HEK293 (cell line): ENCODE measurements at regions not wholly inside any gene's neighbourhood (a gene's known extent, or its start where the extent isn't known, plus 50 kb on each side); places are given as distances from the start of the nearest gene placed in this dataset.

Source experiments
- CTCF ChIP-seq: fragments of 450-650 bp; formaldehyde crosslinking; IDR thresholded peaks from 2 replicates; pipeline ENCODE4 v1.5.1; 2016; ENCODE audit warnings: missing biosample characterization, missing genetic modification characterization
- ELK4 ChIP-seq: IDR thresholded peaks from 2 replicates; pipeline ENCODE4 v1.6.1; 2011; ENCODE audit warnings: mild to moderate bottlenecking, low read depth, low read length, borderline replicate concordance
- KLF17 ChIP-seq: fragments of 450-650 bp; formaldehyde crosslinking; IDR thresholded peaks from 2 replicates; pipeline ENCODE4 v1.5.1; 2016; ENCODE audit warnings: missing biosample characterization, missing genetic modification characterization
- PBX3 ChIP-seq: sonication (generic); formaldehyde crosslinking; IDR thresholded peaks from 2 replicates; pipeline ENCODE4 v1.8.1; 2022; ENCODE audit warnings: mild to moderate bottlenecking, moderate library complexity, missing genetic modification reagents
- ZFP69B ChIP-seq: fragments of 450-650 bp; formaldehyde crosslinking; IDR thresholded peaks from 2 replicates; pipeline ENCODE4 v1.5.1; 2016; ENCODE audit warnings: missing biosample characterization, missing genetic modification characterization
- ZNF121 ChIP-seq: fragments of 450-650 bp; formaldehyde crosslinking; IDR thresholded peaks from 2 replicates; pipeline ENCODE4 v1.5.1; 2016; ENCODE audit warnings: missing biosample characterization, missing genetic modification characterization
- ZNF157 ChIP-seq: fragments of 450-650 bp; formaldehyde crosslinking; IDR thresholded peaks from 2 replicates; pipeline ENCODE4 v1.5.1; 2016; ENCODE audit warnings: missing biosample characterization, missing genetic modification characterization
- ZNF274 ChIP-seq, 2 experiments: fragments of 200-500 bp in 1 of 2; fragments of 450-650 bp in 1 of 2; sonication (Bioruptor generic) in 1 of 2; formaldehyde crosslinking in 1 of 2; IDR thresholded peaks; 2 replicates each; pipeline versions ENCODE4 v1.5.1 to v1.6.1; 2014 to 2016; ENCODE audit warnings: borderline replicate concordance in 1 of 2, inconsistent platforms in 1 of 2, low read length in 1 of 2, missing biosample characterization in 1 of 2, missing genetic modification characterization in 1 of 2
- ZNF398 ChIP-seq: fragments of 450-650 bp; formaldehyde crosslinking; IDR thresholded peaks from 2 replicates; pipeline ENCODE4 v1.5.1; 2017; ENCODE audit warnings: missing biosample characterization, missing genetic modification characterization
- ZNF433 ChIP-seq: fragments of 450-650 bp; formaldehyde crosslinking; IDR thresholded peaks from 2 replicates; pipeline ENCODE4 v1.5.1; 2016; ENCODE audit warnings: missing biosample characterization, missing genetic modification characterization, low read depth
- ZNF549 ChIP-seq: fragments of 450-650 bp; IDR thresholded peaks from 2 replicates; pipeline ENCODE4 v1.5.1; 2018; ENCODE audit warnings: missing biosample characterization, missing genetic modification characterization, mild to moderate bottlenecking, inconsistent platforms, moderate library complexity
- ZNF654 ChIP-seq: fragments of 450-650 bp; formaldehyde crosslinking; IDR thresholded peaks from 2 replicates; pipeline ENCODE4 v1.5.1; 2016; ENCODE audit warnings: low read depth, missing biosample characterization, missing genetic modification characterization

GRCh38 chr2:71830497-71831192 lies 317.0 kb downstream of the CYP26B1 start:
- TF ChIP-seq ZNF433 (tag by site-specific recombination) = no peak
- no peak for TF ChIP-seq ZNF398 (tag by site-specific recombination)
- no peak for TF ChIP-seq PBX3 (CRISPR knock-in tag)
- TF ChIP-seq CTCF = no peak
- no peak for TF ChIP-seq ZNF654 (tag by site-specific recombination)
- TF ChIP-seq ELK4 = no peak
- TF ChIP-seq ZNF157 (tag by site-specific recombination) = no peak
- TF ChIP-seq ZNF121 = no peak
- TF ChIP-seq ZFP69B = no peak
- TF ChIP-seq KLF17 (tag by site-specific recombination) = no peak
- no peak for TF ChIP-seq ZNF549 (tag by site-specific recombination)
- no peak for TF ChIP-seq ZNF274 (IDR thresholded peaks at IDR 0.05; ENCODE audit: low read length)
- no peak for TF ChIP-seq ZNF274 (tag by site-specific recombination; IDR thresholded peaks at IDR 0.05; ENCODE audit: borderline replicate concordance)
